Testis (tissue), 2 donors: ENCODE measurements at regions not wholly inside any gene's neighbourhood (a gene's known extent, or its start where the extent isn't known, plus 50 kb on each side); places are given as distances from the start of the nearest gene placed in this dataset.

Source experiments
- POLR2A ChIP-seq: fragments of 450-650 bp; IDR thresholded peaks from one replicate; pipeline ENCODE4 v1.6.1; 2017; ENCODE audit warnings: antibody characterized with exemption, mild to moderate bottlenecking, moderate library complexity
- TF ChIP-seq, protein P1 (sequence below), 3 experiments: fragments of 450-650 bp in 2 of 3; fragments of 200-600 bp in 1 of 3; sonication (generic) in 1 of 3; IDR thresholded peaks; one replicate each; pipeline ENCODE4 v1.5.1; 2016 to 2019; ENCODE audit warnings: antibody characterized with exemption in 3 of 3, mild to moderate bottlenecking in 2 of 3, moderate library complexity in 1 of 3

DNA sequence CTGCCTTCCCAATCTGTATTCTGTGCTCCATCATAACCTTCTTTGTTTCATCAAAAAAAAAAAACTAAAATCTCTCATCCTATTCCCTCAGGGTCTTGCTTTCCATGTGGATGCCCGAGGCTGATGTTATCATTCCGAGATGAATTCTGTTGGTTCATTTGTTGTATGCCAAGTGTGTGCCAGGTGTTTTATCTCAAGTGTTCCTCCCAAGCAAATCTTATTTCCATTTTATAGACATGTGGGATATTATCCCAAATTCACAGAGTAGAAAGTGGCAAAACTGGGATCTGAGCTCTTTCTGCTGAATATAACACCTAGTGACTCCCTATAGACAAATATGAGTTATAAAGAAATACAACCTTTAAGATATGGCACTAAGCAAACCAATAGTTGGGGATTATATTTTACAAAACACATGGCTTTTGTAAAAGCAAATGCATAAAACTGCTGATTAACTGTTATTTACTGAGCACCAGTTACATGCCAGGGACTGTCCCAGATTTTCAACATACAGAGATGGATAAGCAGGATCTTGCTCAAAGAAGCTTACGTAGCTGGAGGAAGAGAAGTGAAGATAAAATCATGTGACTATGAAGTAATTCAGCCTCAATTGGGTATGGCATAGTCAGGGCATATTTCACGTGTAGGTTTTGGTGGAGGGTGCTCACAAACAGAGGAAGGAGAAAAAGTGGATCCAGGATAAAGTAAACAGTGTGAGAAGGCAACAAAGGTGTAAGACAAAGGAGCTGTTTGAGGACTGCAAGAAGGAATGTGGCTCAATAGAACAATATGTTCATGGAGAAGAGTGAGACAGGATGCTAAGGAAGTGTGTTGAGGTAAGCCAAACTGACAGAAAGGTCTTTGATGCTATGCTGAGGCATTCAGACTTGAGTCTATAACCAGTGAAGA, 143.3 kb upstream of the ADAMTSL1 start:
- no peak for TF ChIP-seq POLR2A
- TF ChIP-seq, protein P1, sequence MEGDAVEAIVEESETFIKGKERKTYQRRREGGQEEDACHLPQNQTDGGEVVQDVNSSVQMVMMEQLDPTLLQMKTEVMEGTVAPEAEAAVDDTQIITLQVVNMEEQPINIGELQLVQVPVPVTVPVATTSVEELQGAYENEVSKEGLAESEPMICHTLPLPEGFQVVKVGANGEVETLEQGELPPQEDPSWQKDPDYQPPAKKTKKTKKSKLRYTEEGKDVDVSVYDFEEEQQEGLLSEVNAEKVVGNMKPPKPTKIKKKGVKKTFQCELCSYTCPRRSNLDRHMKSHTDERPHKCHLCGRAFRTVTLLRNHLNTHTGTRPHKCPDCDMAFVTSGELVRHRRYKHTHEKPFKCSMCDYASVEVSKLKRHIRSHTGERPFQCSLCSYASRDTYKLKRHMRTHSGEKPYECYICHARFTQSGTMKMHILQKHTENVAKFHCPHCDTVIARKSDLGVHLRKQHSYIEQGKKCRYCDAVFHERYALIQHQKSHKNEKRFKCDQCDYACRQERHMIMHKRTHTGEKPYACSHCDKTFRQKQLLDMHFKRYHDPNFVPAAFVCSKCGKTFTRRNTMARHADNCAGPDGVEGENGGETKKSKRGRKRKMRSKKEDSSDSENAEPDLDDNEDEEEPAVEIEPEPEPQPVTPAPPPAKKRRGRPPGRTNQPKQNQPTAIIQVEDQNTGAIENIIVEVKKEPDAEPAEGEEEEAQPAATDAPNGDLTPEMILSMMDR (IDR thresholded peaks at IDR 0.05), result no peak
